ENCODE measurements at regions not wholly inside any gene's neighbourhood (a gene's known extent, or its start where the extent isn't known, plus 50 kb on each side); places are given as distances from the start of the nearest gene placed in this dataset.

DNA sequence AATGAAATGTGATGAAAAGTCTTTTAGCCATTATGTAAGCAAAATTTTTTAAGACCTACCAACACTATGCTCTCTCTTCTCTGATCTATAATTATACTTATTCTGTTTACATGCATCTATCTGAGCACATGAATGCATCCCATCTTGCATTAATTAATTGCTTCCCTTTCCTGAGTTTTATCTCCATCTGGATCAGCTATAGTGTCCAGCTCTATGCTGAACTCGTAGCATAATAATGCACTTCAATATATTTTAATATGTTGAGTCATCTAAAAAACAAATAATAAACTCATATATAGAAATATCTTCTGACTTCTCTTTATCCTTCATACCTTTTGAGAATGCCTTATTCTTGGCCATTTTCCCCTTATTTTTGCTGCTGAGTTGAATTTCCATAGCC, 1097.8 kb downstream of the TTLL7 start:
- TF ChIP-seq CTCF (IDR thresholded peaks at IDR 0.05; ENCODE audit: low read depth, low read length): no peak
- DNase-seq (ENCODE audit: extremely low read depth, low read depth): no peak

- TF ChIP-seq CTCF (IDR thresholded peaks at IDR 0.05; ENCODE audit: low read depth, low read length): no peak
- no peak for DNase-seq (ENCODE audit: extremely low read depth, low read depth)
Measured at GRCh38 chr1:82899017-82899416, 1098.3 kb downstream of the ADGRL2 start.

GRCh38 chr1:82897549-82897948, 1096.8 kb downstream of the ADGRL2 start:
- no peak for DNase-seq (ENCODE audit: extremely low read depth, low read depth)

DNA sequence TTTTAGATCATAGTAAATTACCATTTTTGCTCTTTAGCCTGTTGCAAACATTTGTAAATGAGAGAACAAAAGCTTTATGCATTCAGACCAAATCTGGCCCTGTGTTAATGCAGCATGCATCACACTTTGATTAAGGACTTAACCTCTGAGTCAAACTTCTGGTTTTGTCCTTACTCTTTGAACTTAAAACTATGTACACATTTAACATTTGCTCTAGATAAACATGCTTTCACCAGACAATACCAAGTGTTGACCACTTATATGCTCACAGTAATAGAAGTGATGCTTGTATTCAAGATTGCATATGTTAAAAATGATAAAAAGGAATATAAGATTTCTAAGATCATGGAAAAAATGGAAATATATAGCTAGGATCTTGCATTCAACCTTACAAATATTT, 1095.3 kb downstream of the ADGRL2 start:
- TF ChIP-seq CTCF (IDR thresholded peaks at IDR 0.05; ENCODE audit: low read depth, low read length): no peak
- no peak for DNase-seq (ENCODE audit: extremely low read depth, low read depth)

More at GRCh38 chr1:82897549-82897948, 1096.8 kb downstream of the ADGRL2 start:
- TF ChIP-seq CTCF (IDR thresholded peaks at IDR 0.05; ENCODE audit: low read depth, low read length): no peak

GRCh38 chr1:82894635-82895034, 1093.9 kb downstream of the ADGRL2 start:
- no peak for TF ChIP-seq CTCF (IDR thresholded peaks at IDR 0.05; ENCODE audit: low read depth, low read length)
- no peak for DNase-seq (ENCODE audit: extremely low read depth, low read depth)

DNA sequence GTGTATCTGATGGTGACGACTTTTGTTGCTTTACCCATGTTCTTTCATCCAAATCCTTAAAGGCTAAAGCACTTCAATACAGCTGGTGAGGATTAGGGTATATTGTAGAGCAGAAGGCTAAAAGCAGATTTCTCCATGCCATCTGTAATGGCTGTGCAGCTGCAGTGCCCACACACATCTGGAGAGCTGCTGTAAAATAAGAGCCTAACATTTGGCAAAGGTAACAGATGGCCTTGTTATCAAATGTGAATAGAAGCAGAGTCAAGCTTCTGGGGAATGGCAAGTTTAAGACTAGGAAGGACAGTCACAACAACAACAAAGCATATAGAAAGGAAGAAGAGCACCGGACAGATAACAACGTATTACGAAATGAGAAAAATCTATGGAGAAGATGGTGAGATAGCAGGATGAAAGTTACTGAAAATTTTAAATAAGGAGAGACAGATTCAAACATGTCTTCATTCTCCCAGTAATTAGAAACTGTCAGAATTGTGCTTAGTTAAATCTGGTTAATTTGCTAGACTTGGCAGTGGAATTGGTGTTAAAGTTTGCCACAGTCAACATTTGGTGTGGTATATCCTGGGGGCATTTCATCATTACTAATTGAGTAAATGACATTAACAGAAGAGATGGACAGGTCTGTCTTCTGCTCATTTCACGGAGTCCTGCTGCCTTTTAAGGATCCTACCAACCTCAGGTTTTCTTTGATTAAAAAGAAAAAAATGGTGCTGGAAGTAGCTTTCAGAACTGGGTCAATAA, 1093.2 kb downstream of the ADGRL2 start:
- TF ChIP-seq CTCF (IDR thresholded peaks at IDR 0.05; ENCODE audit: low read depth, low read length): no peak

DNA sequence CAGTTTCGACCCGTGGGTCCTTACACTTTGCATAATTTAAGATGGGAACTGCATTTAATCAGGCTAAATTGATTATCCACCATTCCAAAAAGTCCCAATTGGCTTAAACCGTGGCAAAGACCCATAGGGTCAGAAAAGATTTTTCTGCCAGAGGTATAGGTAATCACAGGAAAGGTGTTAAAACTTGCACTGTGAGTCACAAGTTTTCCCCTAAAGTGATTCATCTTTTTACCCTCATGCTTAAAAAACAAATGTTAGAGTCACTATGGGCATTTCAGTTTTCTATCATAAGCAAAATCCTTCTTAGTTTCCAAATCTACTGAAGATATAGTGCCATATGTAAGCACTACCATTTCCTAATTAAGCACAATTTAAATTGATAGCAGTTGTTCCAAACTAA, 1079.8 kb downstream of the ADGRL2 start:
- no peak for TF ChIP-seq CTCF (IDR thresholded peaks at IDR 0.05; ENCODE audit: low read depth, low read length)
- DNase-seq (ENCODE audit: extremely low read depth, low read depth): no peak

More for the DNA sequence above, 1093.2 kb downstream of the ADGRL2 start:
- DNase-seq (ENCODE audit: extremely low read depth, low read depth): no peak

Measured in AG09319 (cell line).